ENCODE measurements at regions not wholly inside any gene's neighbourhood (a gene's known extent, or its start where the extent isn't known, plus 50 kb on each side); places are given as distances from the start of the nearest gene placed in this dataset.

- no peak for TF ChIP-seq CTCF (conservative IDR thresholded peaks at IDR 0.05; ENCODE audit: low read depth, low read length)
- no peak for TF ChIP-seq POLR2A (IDR thresholded peaks at IDR 0.05; ENCODE audit: low read depth, low read length)
- no peak for TF ChIP-seq RAD21 (IDR thresholded peaks at IDR 0.05; ENCODE audit: low read length)
- TF ChIP-seq SMC3 (IDR thresholded peaks at IDR 0.05; ENCODE audit: low read depth, low read length) = no peak
- TF ChIP-seq MAZ (IDR thresholded peaks at IDR 0.05; ENCODE audit: borderline replicate concordance, low read depth, low read length) = no peak
- TF ChIP-seq FOS (IDR thresholded peaks at IDR 0.05; ENCODE audit: low read depth, low read length) = no peak
- no peak for TF ChIP-seq ELK1 (IDR thresholded peaks at IDR 0.05; ENCODE audit: borderline replicate concordance, low read depth, low read length)
- no peak for TF ChIP-seq CHD1 (IDR thresholded peaks at IDR 0.05; ENCODE audit: low read depth, low read length)
- no peak for TF ChIP-seq BHLHE40 (IDR thresholded peaks at IDR 0.05; ENCODE audit: low read depth, low read length)
- no peak for TF ChIP-seq MXI1 (IDR thresholded peaks at IDR 0.05; ENCODE audit: borderline replicate concordance, low read depth, low read length)
- no peak for TF ChIP-seq USF2 (IDR thresholded peaks at IDR 0.05; ENCODE audit: low read depth, low read length)
- no peak for TF ChIP-seq CEBPB (IDR thresholded peaks at IDR 0.05; ENCODE audit: low read depth, low read length)
- TF ChIP-seq MAFK (IDR thresholded peaks at IDR 0.05; ENCODE audit: low read depth, low read length) = no peak
- no peak for TF ChIP-seq RCOR1 (IDR thresholded peaks at IDR 0.05; ENCODE audit: insufficient replicate concordance, low read length)
Measured at GRCh38 chr4:79661196-79661595, 253.2 kb upstream of the GK2 start.

Measured in IMR-90 (cell line).